Retina (tissue), 1 donor: ENCODE measurements at regions not wholly inside any gene's neighbourhood (a gene's known extent, or its start where the extent isn't known, plus 50 kb on each side); places are given as distances from the start of the nearest gene placed in this dataset.
"Not testable (repeated sequence)": the region's sequence is repeated elsewhere in the genome, so short reads cannot be mapped to it uniquely, and the experiment has no call there.

Experiments used
- DNase-seq: peaks from one replicate; pipeline ENCODE4 v3.0.0-alpha.2; 2016

DNA sequence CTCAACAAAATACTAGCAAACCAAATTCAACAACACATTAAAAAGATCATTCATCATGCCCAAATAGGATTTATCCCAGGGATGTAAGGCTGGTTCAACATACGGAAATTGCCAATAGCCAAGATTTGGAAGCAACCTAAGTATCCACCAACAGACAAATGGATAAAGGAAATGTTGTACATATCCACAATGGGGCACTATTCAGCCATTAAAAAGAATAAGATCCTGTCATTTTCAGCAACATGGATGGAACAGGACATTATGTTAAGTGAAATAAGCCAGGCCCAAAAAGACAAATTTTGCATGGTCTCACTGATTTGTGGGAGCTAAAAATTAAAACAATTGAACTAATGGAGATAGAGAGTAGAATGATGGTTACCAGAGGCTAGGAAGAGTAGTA is 82.0 kb upstream of the FAM241A start:
- DNase-seq = no peak

DNA sequence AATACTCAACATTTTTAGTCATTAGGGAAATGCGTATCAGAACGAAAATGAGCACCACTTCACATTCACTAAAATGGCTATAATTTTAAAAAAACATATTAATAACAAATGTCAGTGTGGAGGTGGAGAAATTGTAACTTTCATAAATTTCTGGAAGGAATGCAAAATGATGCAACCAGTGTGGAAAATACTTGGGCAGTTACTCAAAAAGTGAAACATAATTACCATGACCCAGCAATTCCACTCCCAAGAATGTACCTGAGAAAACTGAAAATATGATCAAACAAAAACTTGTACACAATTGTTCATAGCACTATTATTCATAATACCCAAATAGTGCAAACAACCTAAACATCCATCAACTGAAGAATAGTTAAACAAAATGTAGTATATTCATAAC is 76.1 kb upstream of the FAM241A start:
- no peak for DNase-seq

DNA sequence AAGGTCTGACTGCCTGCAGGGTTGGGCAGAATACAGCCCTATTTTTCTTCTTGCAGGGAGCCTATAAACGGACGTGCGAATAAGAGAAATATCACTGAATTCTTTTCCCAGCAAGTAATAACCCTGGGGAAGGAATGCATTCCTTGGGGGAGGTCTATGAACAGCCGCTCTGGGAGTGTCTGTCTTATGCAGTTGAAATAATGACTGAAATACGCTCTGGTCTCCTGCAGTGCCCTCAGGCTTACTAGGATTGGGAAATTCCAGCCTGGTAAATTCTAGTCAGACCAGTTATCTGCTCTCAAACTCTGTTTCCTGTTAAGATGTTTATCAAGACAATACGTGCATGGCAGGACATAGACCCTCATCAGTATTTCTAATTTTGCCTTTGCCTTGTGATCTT is 72.1 kb upstream of the FAM241A start:
- DNase-seq = no peak

DNA sequence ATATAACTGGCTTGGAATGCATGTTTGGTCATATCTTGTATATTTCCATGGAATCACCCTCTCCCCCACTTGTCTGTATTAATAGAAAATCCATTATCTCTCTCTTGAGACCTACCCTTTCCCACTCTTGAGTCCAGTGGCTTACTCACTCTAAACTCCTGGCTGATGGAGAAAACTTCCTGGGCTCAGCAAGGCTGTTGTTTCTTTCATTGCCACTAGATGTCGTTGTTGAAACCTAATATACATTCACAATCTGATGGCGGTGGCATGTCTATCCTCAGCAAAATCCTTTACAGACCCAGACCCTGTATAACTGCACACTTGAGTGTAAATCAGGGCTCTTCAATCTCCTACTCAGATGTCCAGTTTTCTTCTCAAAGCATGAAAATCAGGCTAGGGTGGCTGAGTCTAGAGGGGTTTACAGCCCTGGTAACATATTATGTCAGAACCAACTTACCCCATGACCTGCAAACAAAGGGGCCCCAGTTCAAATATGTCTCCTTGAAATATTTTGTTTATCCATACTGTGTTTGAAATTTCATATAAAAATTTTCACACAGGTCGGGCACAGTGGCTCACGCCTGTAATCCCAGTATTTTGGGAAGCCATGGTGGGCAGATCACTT is 70.0 kb upstream of the FAM241A start:
- peak; percentile 40 for DNase-seq

DNA sequence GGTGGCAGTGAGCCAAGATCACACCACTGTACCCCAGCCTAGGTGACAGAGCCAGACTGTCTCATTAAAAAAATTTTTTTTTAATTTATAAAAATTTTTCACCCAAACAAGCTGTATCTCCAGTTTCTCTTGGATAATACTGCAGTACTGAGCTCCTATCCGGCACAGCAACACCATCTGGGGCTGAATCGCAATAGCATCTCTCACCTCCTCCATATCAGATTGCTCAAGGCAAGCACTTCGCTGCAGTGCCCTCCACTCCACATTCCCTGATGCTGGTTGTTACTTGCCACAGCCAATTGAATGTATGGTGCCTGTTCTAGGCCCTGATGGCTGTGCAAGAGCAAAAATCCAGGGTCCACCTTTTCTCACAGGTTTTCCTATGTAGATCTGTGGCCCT is 69.3 kb upstream of the FAM241A start:
- DNase-seq = no peak

DNA sequence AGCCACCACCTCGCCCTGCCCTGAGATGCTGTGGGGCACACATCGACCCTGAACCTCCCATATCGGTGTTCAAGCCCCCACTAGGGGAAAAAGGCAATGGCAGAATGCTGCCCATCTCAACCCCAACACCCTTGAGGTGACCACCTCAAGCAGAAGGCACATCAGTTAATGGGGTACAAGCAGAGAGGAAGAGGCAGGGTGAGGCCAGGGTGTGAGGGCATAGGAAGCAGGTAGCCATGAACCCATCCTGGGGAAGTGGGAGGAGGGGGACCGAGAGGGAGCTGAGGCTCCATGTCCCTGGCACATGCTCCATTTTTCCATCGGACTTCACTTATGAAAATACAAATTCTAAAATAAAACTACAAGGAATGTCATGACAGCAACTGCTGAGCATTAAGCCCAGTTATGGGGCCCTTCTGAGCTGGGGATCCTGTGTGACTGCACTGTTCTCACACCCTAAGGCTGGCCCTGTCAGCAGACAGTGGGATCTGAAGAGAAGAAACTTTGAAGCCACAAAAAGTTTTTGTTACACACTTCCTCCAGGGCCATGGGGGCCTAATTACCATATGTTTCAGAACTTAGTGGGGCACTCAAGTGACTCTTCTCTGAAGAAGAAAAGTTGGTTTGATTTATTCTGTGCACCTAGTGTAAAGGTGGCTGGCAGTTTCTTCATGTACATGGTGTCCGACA is 68.2 kb upstream of the FAM241A start:
- DNase-seq = no peak

DNA sequence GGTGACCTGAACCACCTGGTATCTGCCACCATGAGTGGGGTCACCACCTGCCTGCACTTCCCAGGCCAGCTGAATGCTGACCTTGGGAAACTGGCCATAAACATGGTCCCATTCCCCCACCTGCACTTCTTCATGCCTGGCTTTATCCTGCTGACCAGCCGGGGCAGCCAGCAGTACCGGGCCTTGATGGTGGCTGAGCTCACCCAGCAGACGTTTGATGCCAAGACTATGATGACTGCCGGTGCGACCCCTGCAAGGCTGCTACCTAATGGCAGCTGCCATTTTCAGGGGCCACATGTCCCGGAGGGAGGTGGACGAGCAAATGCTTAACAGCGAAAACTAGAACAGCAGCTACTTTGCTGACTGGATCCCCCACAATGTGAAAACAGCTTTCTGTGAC is 67.5 kb upstream of the FAM241A start:
- no peak for DNase-seq

DNA sequence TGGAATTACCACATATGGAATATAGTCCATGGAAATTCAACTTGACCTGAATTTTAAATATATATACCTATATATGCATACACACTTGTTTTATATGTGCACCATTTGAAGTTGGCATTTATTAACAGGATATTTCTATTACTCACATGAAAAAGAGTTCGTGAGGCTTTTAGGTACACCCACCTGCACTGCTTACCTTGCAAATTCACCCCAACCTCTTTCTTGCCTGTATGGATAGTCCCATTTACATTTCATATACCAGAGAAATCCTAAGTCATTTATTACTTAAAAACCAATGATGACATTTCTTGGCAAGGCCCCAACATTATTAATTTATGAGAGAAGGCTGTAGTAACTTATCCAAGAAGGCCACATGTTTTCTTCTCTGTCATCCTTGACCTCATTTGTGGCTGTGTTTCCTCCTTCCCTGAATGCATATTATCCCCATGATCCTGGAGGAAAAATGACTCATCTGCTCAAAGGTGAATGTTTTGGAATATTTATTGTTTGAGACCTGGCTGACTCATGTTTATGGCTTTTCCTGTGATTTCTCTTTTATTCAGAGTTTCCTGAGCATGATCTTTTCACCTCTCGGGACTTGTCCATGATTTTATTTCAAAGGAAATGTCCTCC is 62.2 kb upstream of the FAM241A start:
- no peak for DNase-seq

DNA sequence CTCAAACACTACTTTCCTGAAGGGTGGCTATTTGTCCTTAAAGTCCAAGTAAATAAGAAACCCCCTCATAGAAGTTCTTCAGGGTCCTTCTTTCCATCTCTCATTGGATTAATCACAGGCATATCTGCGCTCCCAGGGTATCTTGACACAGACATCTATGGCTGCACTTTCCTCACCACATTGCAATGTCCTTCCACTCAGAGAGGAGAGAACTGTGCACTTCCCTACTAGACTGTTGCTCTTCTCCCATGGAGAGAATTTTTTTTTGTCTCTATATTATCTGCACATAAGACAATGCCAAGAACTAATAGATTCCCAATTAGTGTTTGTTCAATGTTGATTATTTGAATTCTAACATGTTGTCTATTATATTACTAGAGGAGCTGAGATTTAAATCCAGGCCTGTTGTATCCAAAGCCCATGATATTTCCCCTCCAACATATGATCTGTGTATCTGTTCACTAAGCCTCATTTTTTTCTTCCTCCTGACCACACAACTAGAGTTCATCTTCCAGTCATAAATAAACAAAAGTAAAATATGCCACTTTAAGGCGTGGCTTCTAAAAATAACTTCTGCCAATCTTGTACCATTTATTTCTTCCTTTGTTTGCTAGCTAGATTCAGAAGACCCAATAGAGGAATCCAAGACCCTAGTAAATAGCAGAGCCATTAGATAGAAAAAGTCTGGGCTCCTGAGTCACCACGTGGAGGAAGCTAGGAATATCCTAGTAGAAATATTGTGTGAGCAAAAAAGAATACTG is 61.5 kb upstream of the FAM241A start:
- no peak for DNase-seq

DNA sequence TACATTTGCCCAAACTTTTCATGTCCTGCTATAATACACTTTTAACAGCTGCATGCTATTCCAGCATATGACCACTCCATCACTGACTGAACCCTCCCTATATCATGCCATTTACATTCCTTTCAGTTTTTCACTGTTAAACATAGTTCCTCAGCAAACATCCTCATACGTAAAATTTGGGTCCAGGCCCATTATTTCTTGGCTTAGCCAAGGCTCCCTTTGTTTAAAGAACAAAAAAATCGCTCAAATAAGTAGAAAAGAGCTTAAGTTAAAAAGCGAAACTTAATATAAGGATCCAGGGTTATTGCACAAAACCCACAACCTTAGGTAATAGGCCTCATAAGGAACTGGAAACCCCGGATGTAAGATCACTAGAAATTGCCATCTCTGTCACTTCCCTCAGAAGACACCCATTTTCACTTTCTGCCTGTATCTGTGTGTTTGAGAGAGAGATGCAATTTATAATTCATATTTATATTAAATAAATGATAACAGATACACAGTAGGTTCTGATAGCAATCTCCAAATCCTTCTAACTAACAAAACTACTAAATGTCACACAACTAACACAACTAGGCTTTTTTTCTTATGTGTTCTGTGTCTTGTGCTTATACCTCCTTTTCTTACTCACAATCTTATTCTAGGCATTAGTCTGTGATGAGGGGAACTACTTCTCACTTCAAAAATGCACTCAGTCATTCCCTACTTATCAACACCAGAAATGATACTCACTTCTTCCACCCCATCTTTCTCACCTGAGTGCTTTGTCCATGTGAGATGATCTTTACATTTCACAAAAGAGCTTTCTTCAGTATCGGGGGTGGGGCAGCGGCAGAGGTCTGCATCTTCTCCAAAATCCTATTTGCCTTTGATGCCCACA is 59.9 kb upstream of the FAM241A start:
- DNase-seq = no peak

DNA sequence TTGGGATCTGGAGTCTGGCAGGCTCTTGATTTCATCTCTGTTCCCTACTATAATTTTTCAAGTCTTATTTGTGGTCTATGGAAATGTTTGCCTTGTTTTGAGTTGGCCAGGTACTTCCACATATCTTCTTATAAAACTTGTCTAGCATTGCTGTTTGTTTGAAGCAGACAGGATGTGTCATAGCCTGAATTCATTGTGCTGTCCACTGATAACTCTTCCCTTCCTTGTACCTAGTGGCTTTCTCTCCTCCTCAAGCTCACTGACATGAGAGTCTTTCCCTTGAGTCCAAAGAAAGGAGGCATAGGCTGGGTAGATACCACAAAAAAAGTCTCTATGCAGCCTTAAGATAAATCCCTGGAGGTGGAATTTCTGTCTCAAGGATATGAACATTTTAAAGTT is 59.2 kb upstream of the FAM241A start:
- no peak for DNase-seq

DNA sequence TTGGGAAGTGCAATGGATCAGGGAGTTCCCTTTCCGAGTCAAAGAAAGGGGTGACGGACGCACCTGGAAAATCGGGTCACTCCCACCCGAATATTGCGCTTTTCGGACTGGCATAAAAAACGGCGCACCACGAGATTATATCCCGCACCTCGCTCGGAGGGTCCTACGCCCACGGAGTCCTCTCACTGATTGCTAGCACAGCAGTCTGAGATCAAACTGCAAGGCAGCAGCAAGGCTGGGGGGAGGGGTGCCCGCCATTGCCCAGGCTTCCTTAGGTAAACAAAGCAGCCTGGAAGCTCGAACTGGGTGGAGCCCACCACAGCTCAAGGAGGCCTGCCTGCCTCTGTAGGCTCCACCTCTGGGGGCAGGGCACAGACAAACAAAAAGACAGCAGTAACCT is 58.6 kb upstream of the FAM241A start:
- DNase-seq = not testable (repeated sequence)

DNA sequence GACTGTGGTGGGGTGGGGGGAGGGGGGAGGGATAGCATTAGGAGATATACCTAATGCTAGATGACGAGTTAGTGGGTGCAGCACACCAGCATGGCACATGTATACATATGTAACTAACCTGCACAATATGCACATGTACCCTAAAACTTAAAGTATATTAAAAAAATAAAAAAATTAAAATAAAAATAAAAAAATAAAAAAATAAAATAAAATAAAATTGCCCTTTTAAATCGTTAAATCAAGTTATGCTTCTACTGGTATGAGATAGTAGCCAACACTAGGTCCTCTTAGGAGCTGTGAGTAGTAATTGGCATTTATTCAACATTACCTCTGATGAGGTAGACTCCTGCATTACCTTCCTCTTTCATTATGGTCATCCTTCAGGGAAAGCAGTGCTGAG is 52.9 kb upstream of the FAM241A start:
- not testable (repeated sequence) for DNase-seq

DNA sequence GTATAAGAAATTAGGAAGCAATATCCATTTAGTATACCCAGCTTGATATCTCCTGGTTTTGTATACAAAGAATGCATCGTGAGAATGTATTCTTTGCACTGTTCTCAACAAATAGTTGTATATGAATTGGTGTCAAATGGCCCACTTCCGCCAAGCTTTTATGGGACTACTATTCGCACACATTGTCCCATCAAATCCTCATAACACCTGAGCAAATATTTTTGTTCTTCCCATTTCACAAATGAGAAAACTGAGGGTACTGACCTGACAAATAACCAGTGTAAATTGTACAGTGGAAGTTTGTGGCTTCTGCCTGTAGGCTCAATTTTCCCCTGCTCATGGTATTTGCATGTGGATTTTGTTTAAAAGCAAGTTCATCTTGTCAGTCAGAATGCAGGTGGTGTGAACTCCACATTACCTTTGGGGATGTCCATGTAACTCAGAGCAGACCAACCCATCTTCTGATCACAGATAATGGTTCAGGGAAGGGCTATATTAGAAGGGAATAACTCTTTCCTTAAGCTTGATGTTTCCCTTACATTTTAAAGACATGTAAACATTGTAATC is 51.5 kb upstream of the FAM241A start:
- no peak for DNase-seq

DNA sequence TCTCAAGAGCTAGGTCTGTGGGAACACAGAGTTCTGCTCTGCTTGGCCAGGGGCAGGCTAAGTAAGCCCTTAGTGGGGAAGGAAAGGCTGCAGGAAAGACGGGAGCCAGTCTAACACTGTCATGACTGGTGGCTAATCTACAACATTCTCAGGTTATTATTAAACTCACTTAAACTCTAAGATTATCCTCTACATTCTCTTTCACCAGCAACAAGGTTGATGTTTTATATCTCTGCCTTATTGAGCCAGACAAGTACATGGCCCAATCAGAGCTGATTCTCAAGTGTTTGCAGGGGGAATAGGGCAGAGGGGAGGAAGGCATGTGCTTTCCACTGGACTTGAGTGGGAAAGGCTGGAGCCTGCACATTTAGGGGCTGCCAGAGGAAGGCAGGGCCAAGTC is 50.9 kb upstream of the FAM241A start:
- DNase-seq = no peak
